Activated T-helper 1 cell treated with anti-CD3 and anti-CD28 coated beads, Interleukin-12 subunit alpha, Interleukin-12 subunit beta, Interleukin-2, Interleukin-4 antibody, amounts not matched to agents 30 ng/mL and 10 ng/mL and 1 ng/mL, durations not matched to agents 14 hours and 24 hours and 36 hours (primary cell): ENCODE measurements at regions not wholly inside any gene's neighbourhood (a gene's known extent, or its start where the extent isn't known, plus 50 kb on each side); places are given as distances from the start of the nearest gene placed in this dataset.

ENCODE experiments used
- DNase-seq: peaks from one replicate; pipeline ENCODE4 v3.0.0; 2021; ENCODE audit warnings: low spot score
- H3K27ac Mint-ChIP-seq: one replicate; pipeline ENCODE4 v1.8.0; 2021; ENCODE audit warnings: mild to moderate bottlenecking, mixed read lengths
- H3K27me3 Mint-ChIP-seq: one replicate; pipeline ENCODE4 v1.8.0; 2022; ENCODE audit warnings: mild to moderate bottlenecking, moderate library complexity, mixed read lengths; ENCODE audit not compliant: insufficient read depth
- H3K36me3 Mint-ChIP-seq: one replicate; pipeline ENCODE4 v1.8.0; 2021; ENCODE audit warnings: low read depth, mixed read lengths
- H3K4me1 Mint-ChIP-seq: one replicate; pipeline ENCODE4 v1.8.0; 2021; ENCODE audit warnings: low read depth, mixed read lengths
- H3K4me3 Mint-ChIP-seq: one replicate; pipeline ENCODE4 v1.8.0; 2021; ENCODE audit warnings: mild to moderate bottlenecking, moderate library complexity, mixed read lengths
- H3K9me3 Mint-ChIP-seq: one replicate; pipeline ENCODE4 v1.8.0; 2021; ENCODE audit warnings: mixed read lengths
- intact Hi-C: fragments of 100-400 bp; cut with micrococcal nuclease; formaldehyde crosslinking; loops from one replicate; pipeline ENCODE4 v1.15.1; 2024

DNA sequence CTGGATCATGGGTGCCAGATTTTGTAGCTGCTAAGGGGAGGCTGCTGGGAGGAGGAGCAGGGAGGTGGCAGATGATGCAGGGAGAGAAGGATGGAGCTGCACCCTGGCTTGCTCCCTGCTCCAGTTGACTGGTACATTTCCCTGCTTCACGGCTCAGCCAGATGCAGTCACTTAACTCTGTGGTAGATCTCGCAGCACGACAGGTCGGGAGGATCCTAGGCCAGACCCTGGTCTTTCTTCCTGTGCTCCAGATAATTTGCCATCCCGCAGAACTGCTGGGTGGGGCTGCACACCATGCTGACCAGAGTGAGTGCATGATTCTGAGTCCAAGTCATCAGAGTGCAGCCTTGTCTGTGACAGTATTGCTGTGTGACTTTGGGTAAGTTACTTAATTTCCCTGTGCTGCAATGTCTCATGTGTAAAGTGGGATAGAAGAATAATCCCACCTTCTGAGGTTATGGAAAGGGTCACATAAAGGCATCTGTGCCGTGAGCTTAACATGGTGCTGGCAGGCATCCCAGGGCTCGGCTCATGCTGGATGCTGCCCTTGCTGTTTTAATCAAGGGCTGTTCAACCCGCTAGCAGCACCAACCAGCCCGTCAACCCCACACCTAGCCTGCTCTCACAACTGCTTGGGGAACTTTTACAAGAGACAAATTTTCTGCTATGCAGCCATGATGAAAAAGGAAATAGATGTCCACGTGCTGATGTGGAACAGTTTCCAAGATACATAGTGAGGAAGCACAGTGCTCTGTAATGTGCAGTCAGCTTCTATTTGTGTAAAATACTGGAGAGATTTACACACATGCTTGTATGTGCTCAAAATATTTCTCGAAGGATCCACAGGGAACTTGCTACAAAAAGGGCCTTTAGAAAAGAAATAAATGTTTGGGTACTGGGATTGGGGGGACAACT lies 257.9 kb downstream of the CDH26 start:
- intact Hi-C loops: no loop called here
- Mint-ChIP-seq H3K4me3 (no peak overlapping the region), H3K4me1 (no peaks in the 10 kb centered on the region), H3K9me3 (no peaks in the 10 kb centered on the region), H3K27ac (no peak overlapping the region), H3K27me3 (peaks cover 1% of the 10 kb centered on the region), H3K36me3 (no peaks in the 10 kb centered on the region)
- no peak for DNase-seq

DNA sequence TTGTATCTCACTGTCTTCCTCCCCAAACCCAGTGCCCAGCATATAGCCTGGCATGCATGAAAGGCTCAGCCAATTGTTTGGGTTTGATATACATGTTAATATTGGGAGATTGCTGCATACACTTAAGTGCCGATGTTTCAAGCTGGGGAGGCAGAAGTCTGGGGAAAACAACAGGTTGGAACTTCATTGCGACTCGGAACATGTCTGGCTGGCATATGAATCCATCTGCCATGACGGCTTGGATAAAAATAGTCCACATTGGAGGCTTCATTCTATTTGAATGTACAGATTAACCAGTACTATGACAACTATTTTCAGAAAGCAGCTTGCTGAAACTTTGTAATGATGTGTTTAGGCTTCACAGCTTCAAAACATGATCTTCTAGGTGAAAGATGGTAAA lies 261.0 kb downstream of the CDH26 start:
- H3K27ac Mint-ChIP-seq: no peak overlapping the region
- H3K36me3 Mint-ChIP-seq: no peaks in the 10 kb centered on the region
- peaks cover 3% of the 10 kb centered on the region for H3K27me3 Mint-ChIP-seq
- no peak for DNase-seq
- no peaks in the 10 kb centered on the region for H3K9me3 Mint-ChIP-seq
- intact Hi-C loops: no loop called here
- no peak overlapping the region for H3K4me3 Mint-ChIP-seq
- no peaks in the 10 kb centered on the region for H3K4me1 Mint-ChIP-seq

DNA sequence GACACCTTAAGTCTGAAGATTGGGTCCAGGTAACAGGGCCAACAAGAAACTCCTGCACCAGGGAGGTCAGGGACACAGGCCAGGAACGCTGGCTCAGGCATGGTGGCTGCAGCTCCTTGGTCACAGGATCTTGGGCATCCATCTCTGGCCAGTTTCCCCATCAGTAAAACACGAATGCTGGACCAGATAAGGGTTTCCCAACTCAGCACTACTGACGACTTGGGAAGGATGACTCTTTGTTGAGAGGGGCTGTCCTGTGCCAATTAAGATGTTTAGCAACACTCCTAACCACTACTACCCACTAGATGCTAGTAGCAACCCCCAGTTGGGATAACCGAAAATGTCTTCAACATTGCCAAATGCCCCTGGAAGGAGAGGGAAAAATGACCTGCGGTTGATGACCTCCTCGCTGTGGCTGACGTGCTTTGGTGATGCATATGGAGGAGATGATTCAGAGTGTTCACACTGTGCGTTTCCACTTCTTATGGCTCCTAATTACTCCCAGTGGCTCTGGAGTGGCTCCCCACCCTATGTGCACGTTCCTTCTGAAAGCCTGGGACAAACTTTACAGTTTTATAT lies 261.9 kb downstream of the CDH26 start:
- intact Hi-C loops: no loop called here
- peaks cover 3% of the 10 kb centered on the region for H3K27me3 Mint-ChIP-seq
- H3K9me3 Mint-ChIP-seq: no peaks in the 10 kb centered on the region
- H3K27ac Mint-ChIP-seq: no peak overlapping the region
- H3K4me1 Mint-ChIP-seq: no peaks in the 10 kb centered on the region
- H3K36me3 Mint-ChIP-seq: no peaks in the 10 kb centered on the region
- DNase-seq: no peak
- H3K4me3 Mint-ChIP-seq: no peak overlapping the region

DNA sequence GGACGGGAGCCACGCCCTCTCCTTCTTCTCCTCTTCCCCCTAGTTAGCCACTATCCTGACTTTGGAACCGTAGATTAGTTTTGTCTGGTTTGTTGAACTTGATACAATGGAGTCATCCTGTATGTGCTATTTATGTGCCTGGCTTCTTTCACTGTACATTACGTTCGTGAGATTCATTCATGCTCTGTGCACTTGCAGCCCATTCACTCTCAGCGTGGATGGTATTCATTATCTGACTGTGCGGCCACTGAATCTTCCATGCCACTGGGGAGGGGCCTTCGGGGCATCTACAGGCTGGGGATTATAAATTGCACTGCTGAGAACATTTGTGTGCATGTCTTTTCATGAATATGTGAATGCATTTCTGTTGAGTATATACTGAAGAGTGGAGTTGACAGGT lies 262.5 kb downstream of the CDH26 start:
- intact Hi-C loops: no loop called here

DNA sequence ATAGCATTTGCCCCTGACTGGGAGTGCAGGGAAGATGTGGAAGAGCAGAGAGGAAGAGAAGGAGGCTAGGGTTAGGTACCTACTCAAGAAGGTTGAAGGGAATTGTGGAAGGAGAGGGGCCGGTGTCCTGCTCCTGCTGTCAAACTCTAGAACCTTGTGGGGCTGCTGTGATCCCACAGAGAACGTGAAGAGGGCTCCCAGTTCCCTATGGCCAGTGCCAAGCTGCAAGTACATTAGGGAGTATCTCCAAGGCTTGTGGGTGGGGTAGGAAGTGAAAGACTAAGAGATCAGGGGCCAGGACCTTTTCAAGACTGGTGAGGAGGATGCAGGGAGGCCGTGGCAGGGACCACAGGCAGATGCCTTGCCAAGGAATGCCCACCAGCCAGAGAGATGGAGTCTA lies 263.4 kb downstream of the CDH26 start:
- no peak overlapping the region for H3K27ac Mint-ChIP-seq
- no peaks in the 10 kb centered on the region for H3K36me3 Mint-ChIP-seq
- H3K27me3 Mint-ChIP-seq: peaks cover 2% of the 10 kb centered on the region
- no peak for DNase-seq
- H3K4me3 Mint-ChIP-seq: no peak overlapping the region
- no peaks in the 10 kb centered on the region for H3K4me1 Mint-ChIP-seq
- no peaks in the 10 kb centered on the region for H3K9me3 Mint-ChIP-seq
- intact Hi-C loops: no loop called here

More for the DNA sequence above, 262.5 kb downstream of the CDH26 start:
- H3K27me3 Mint-ChIP-seq: peaks cover 2% of the 10 kb centered on the region
- H3K4me3 Mint-ChIP-seq: no peak overlapping the region
- no peak for DNase-seq
- H3K27ac Mint-ChIP-seq: no peak overlapping the region
- H3K9me3 Mint-ChIP-seq: no peaks in the 10 kb centered on the region
- H3K36me3 Mint-ChIP-seq: no peaks in the 10 kb centered on the region
- no peaks in the 10 kb centered on the region for H3K4me1 Mint-ChIP-seq

DNA sequence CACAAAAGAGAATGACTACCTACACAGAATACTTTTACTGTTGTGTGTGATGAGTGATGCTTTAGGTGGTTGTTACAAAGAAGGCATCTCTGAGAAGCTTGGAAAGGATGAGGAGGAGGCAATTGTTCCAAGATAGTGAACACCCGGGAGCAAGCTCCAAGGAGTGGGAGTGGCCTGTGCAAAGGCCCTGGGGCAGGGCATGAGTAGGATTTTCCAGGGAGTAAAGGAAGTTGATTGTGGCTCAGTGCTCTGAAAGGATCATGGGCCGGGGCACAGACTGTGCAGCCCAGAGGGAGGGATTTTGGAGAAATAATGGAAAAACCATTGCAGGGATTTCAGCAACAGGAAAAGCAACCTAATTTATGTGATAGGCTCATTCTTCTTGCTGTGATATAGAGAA lies 264.3 kb downstream of the CDH26 start:
- H3K36me3 Mint-ChIP-seq: no peaks in the 10 kb centered on the region
- H3K4me3 Mint-ChIP-seq: no peak overlapping the region
- DNase-seq: no peak
- no peaks in the 10 kb centered on the region for H3K4me1 Mint-ChIP-seq
- no peaks in the 10 kb centered on the region for H3K9me3 Mint-ChIP-seq
- peaks cover 2% of the 10 kb centered on the region for H3K27me3 Mint-ChIP-seq
- intact Hi-C loops: no loop called here
- H3K27ac Mint-ChIP-seq: no peak overlapping the region

DNA sequence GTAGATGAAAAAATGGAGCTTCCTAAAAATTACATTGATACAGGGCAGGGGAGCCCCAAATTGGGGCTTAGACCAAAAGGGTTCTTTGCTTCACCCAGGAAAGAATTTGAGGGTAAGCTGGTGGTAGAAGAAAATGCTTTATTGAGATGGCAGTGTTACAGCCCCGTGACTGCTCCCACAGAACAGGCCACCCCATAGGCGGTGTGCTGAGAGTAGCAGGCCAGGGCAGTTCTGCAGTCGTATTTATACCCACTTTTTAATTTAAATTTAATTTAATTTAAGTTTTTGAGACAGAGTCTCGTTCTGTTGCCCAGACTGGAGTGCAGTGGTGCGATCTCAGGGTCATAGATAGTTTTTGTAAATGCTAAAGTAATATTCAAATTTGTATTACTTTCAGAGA lies 265.0 kb downstream of the CDH26 start:
- Mint-ChIP-seq H3K4me3 (no peak overlapping the region), H3K4me1 (no peaks in the 10 kb centered on the region), H3K27me3 (peaks cover 2% of the 10 kb centered on the region), H3K27ac (no peak overlapping the region), H3K36me3 (no peaks in the 10 kb centered on the region), H3K9me3 (no peaks in the 10 kb centered on the region)
- intact Hi-C loops: no loop called here
- no peak for DNase-seq

DNA sequence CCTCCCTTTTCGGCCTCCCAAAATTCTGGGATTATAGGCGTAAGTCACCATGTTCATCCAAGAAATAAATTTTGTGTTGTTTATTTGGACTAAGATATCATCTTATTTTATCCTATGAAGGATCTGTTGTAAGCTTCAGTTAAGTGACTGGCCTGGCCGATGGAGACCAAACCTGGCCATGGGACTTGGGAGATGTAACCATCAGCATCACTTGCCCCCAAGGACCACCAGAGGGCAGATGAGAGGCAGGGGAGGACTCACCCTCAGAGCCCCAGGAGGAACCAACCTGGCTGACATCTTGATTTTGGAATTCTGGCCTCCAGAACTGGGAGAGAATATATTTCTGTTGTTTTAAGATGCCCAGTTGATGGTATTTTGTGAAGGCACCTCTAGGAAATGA lies 266.7 kb downstream of the CDH26 start:
- Mint-ChIP-seq H3K9me3 (no peaks in the 10 kb centered on the region), H3K27me3 (peaks cover 2% of the 10 kb centered on the region), H3K4me3 (no peak overlapping the region), H3K36me3 (no peaks in the 10 kb centered on the region), H3K4me1 (no peaks in the 10 kb centered on the region), H3K27ac (no peak overlapping the region)
- no peak for DNase-seq
- intact Hi-C loops: no loop called here

DNA sequence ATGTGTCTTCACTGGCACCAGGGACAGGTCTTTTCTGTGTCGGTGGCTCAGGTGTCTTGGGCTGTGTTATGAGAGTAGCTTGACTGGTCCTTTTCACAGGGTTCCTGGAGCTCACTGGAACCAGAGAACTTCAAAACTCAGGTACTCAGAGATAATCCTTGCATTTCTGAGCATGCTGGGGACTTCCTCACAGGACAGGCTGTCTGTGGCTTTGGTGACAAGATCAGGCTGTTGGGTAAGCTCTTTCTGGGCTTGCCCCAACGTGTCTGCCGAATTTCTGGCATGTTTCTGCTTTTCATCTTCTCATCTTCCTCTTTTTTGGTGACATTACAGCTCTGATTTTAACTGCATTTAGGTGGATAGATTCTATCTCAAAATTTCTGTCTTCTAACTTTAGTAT lies 270.0 kb downstream of the CDH26 start:
- no peak overlapping the region for H3K27ac Mint-ChIP-seq
- H3K27me3 Mint-ChIP-seq: no peaks in the 10 kb centered on the region
- no peak for DNase-seq
- intact Hi-C loops: no loop called here
- H3K9me3 Mint-ChIP-seq: no peaks in the 10 kb centered on the region
- H3K4me1 Mint-ChIP-seq: no peaks in the 10 kb centered on the region
- H3K36me3 Mint-ChIP-seq: no peaks in the 10 kb centered on the region
- no peak overlapping the region for H3K4me3 Mint-ChIP-seq

DNA sequence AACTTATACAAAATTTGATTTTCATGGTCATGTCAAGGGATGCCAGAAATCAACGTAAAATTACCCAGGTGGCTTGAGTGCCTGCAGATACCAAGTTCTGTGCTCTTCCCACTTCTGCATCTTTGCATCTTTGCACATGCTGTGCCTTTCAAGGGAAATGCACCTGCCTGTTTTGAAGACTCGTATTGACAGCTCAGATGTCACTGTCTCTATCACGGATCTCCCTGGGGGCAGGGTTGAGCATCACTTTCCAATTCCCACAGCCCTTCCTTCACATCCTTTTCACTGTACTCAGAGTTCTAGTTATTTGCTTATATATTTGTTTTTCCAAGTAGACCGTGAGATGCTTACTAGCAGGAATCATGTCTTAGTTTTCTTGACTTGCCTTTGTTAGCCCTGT lies 274.2 kb downstream of the CDH26 start:
- Mint-ChIP-seq H3K4me1 (no peaks in the 10 kb centered on the region), H3K9me3 (no peaks in the 10 kb centered on the region), H3K4me3 (no peak overlapping the region), H3K27me3 (no peaks in the 10 kb centered on the region), H3K27ac (no peak overlapping the region), H3K36me3 (no peaks in the 10 kb centered on the region)
- no peak for DNase-seq
- intact Hi-C loops: no loop called here

DNA sequence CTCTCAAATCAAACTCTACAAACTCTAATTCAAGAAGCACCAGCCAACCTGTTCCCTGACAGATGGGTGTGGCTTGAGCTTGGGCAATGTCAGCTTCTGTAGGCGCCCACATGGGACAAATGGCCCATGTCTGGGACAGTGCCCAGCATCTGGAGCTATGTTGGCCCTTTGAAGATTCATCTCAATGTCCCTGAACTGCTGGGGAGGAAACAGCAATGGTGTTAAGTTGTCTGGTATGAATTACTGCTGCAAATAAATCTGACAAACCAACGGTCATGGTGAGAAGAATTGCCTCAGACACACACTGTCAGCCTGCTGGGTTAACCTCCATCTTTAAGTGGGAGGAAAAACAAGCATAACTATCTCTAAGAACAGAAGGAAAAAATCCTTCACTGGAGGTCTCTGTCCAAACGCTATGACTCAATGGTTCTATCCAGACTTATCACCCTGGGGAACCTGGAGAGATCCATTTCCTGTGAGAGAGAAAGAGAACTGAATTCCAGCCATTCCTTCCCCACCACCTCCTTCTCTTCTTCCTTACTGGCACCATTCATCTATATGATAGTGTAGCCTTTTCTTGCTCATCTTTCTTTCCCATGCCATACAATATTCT lies 274.9 kb downstream of the CDH26 start:
- Mint-ChIP-seq H3K27me3 (no peaks in the 10 kb centered on the region), H3K4me1 (no peaks in the 10 kb centered on the region), H3K27ac (no peak overlapping the region), H3K4me3 (no peak overlapping the region), H3K9me3 (no peaks in the 10 kb centered on the region), H3K36me3 (no peaks in the 10 kb centered on the region)
- DNase-seq: no peak
- intact Hi-C loops: no loop called here

DNA sequence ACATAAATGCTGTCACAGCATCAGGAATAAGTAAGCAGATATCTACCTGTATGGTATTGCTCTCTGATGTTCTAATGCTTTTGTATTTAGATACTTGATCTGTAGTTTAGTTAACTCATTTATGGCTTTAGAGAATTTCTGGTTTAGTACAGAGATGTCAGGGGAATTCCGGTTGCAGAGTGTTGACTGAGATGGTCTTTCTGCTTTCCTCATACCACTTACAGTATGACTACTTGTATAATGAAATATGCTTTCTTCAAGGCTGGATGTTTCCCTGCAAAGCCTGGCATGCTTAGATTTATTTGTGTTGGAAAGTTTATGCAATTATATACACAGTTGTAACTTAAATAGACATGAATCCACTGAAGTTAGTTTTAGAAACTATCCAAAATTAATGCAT lies 278.4 kb downstream of the CDH26 start:
- Mint-ChIP-seq H3K36me3 (no peaks in the 10 kb centered on the region), H3K4me3 (no peak overlapping the region), H3K9me3 (no peaks in the 10 kb centered on the region), H3K27ac (no peak overlapping the region), H3K27me3 (no peaks in the 10 kb centered on the region), H3K4me1 (no peaks in the 10 kb centered on the region)
- intact Hi-C loops: no loop called here
- no peak for DNase-seq

DNA sequence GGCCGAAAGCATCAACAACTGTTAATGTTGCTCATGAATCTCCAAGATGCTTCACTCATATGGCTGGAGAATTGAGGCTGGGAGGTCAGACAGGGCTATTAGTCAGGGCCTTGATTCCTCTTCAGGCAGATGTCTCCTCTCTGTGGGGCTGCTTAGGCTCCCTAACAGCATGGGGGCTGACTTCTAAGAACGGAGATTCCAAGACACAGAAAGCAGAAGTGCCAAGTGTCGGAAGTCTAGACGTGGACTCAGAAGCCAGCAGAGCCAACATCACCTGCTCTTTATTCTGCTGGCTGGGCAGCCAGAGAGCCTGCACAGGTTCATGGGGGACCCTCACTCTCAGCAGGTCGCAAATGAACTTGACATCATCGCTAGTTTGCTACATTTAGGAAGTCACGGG lies 279.8 kb downstream of the CDH26 start:
- Mint-ChIP-seq H3K27me3 (no peaks in the 10 kb centered on the region), H3K4me1 (no peaks in the 10 kb centered on the region), H3K9me3 (no peaks in the 10 kb centered on the region), H3K27ac (no peak overlapping the region), H3K4me3 (no peak overlapping the region), H3K36me3 (no peaks in the 10 kb centered on the region)
- DNase-seq: no peak
- intact Hi-C loops: no loop called here
